ENCODE measurements at regions not wholly inside any gene's neighbourhood (a gene's known extent, or its start where the extent isn't known, plus 50 kb on each side); places are given as distances from the start of the nearest gene placed in this dataset.

GRCh38 chr4:91973479-91974153, 330.1 kb upstream of the GRID2 start:
- Histone ChIP-seq H4K91ac (ENCODE audit: low read depth, low read length) (no peak overlapping the region), H3K9ac (ENCODE audit: low read length) (no peak overlapping the region), H4K8ac (ENCODE audit: low read depth, low read length) (no peak overlapping the region), H3K4me2 (ENCODE audit: low read length) (no peak overlapping the region), H3K4me1 (ENCODE audit: control insufficient read depth in 1 of 2, insufficient read depth in 2 of 2, low read length in 2 of 2) (no peaks in the 10 kb centered on the region), H2AFZ (ENCODE audit: insufficient read depth, low read length, poor library complexity) (no peak overlapping the region), H2AK5ac (ENCODE audit: low read length) (no peak overlapping the region), H3K9me3 (ENCODE audit: insufficient read depth, low read depth, low read length) (no peaks in the 10 kb centered on the region), H3K79me1 (ENCODE audit: low read length) (no peaks in the 10 kb centered on the region), H3K4ac (ENCODE audit: low read depth, low read length) (no peak overlapping the region), H2BK12ac (ENCODE audit: low read length) (no peak overlapping the region), H2BK5ac (ENCODE audit: low read depth, low read length, poor library complexity) (no peak overlapping the region), H3K18ac (ENCODE audit: low read length) (no peak overlapping the region), H2BK120ac (ENCODE audit: insufficient read depth, low read length, poor library complexity) (no peak overlapping the region), H3K27ac (ENCODE audit: low read depth, low read length) (no peak overlapping the region), H3K4me3 (ENCODE audit: low read depth, low read length) (no peak overlapping the region), H3K23ac (ENCODE audit: low read length) (no peak overlapping the region), H3K14ac (ENCODE audit: low read length) (no peak overlapping the region), H4K12ac (ENCODE audit: low read depth, low read length) (no peak overlapping the region), H3K36me3 (ENCODE audit: control insufficient read depth in 1 of 2, insufficient read depth in 2 of 2, low read length in 2 of 2) (no peaks in the 10 kb centered on the region), H3K27me3 (ENCODE audit: insufficient read depth, low read length) (no peaks in the 10 kb centered on the region), H3K79me2 (ENCODE audit: control insufficient read depth, insufficient read depth, low read length, poor library complexity) (no peaks in the 10 kb centered on the region)
- no CpG with 5 or more reads among the region's 1 CpG for WGBS (ENCODE audit: extremely low coverage, insufficient coverage, insufficient read length)
- no peak for DNase-seq

- no peak overlapping the region for H3K27ac ChIP-seq (ENCODE audit: low read depth, low read length)
Observed at GRCh38 chr4:91984466-91984865, 319.3 kb upstream of the GRID2 start.

GRCh38 chr4:91989914-91990313, 313.9 kb upstream of the GRID2 start:
- Histone ChIP-seq H3K18ac (ENCODE audit: low read length) (no peak overlapping the region), H4K91ac (ENCODE audit: low read depth, low read length) (no peak overlapping the region), H2AFZ (ENCODE audit: insufficient read depth, low read length, poor library complexity) (no peak overlapping the region), H3K4me1 (ENCODE audit: control insufficient read depth in 1 of 2, insufficient read depth in 2 of 2, low read length in 2 of 2) (no peaks in the 10 kb centered on the region), H3K4me3 (ENCODE audit: low read depth, low read length) (no peak overlapping the region), H3K9ac (ENCODE audit: low read length) (no peak overlapping the region), H2AK5ac (ENCODE audit: low read length) (no peak overlapping the region), H3K14ac (ENCODE audit: low read length) (no peak overlapping the region), H3K4me2 (ENCODE audit: low read length) (no peak overlapping the region), H3K23ac (ENCODE audit: low read length) (no peak overlapping the region), H3K79me2 (ENCODE audit: control insufficient read depth, insufficient read depth, low read length, poor library complexity) (no peaks in the 10 kb centered on the region), H3K27me3 (ENCODE audit: insufficient read depth, low read length) (no peaks in the 10 kb centered on the region), H2BK12ac (ENCODE audit: low read length) (no peak overlapping the region), H3K4ac (ENCODE audit: low read depth, low read length) (no peak overlapping the region), H3K36me3 (ENCODE audit: control insufficient read depth in 1 of 2, insufficient read depth in 2 of 2, low read length in 2 of 2) (no peaks in the 10 kb centered on the region), H2BK5ac (ENCODE audit: low read depth, low read length, poor library complexity) (no peak overlapping the region), H3K79me1 (ENCODE audit: low read length) (no peaks in the 10 kb centered on the region), H3K9me3 (ENCODE audit: insufficient read depth, low read depth, low read length) (no peaks in the 10 kb centered on the region), H2BK120ac (ENCODE audit: insufficient read depth, low read length, poor library complexity) (no peak overlapping the region), H4K12ac (ENCODE audit: low read depth, low read length) (no peak overlapping the region), H4K8ac (ENCODE audit: low read depth, low read length) (no peak overlapping the region), H3K27ac (ENCODE audit: low read depth, low read length) (no peak overlapping the region)
- no peak for DNase-seq
- no CpG with 5 or more reads among the region's 2 CpGs for WGBS (ENCODE audit: extremely low coverage, insufficient coverage, insufficient read length)

More at GRCh38 chr4:91984466-91984865, 319.3 kb upstream of the GRID2 start:
- H3K14ac ChIP-seq (ENCODE audit: low read length), result no peak overlapping the region
- no peak overlapping the region for H3K4ac ChIP-seq (ENCODE audit: low read depth, low read length)
- no peak overlapping the region for H2AK5ac ChIP-seq (ENCODE audit: low read length)
- WGBS (ENCODE audit: extremely low coverage, insufficient coverage, insufficient read length), result no CpG with 5 or more reads among the region's 5 CpGs
- no peak for DNase-seq
- H3K27me3 ChIP-seq (ENCODE audit: insufficient read depth, low read length), result no peaks in the 10 kb centered on the region
- H4K12ac ChIP-seq (ENCODE audit: low read depth, low read length), result no peak overlapping the region
- H4K91ac ChIP-seq (ENCODE audit: low read depth, low read length), result no peak overlapping the region
- no peaks in the 10 kb centered on the region for H3K9me3 ChIP-seq (ENCODE audit: insufficient read depth, low read depth, low read length)
- no peaks in the 10 kb centered on the region for H3K36me3 ChIP-seq (ENCODE audit: control insufficient read depth in 1 of 2, insufficient read depth in 2 of 2, low read length in 2 of 2)
- no peak overlapping the region for H4K8ac ChIP-seq (ENCODE audit: low read depth, low read length)
- no peaks in the 10 kb centered on the region for H3K4me1 ChIP-seq (ENCODE audit: control insufficient read depth in 1 of 2, insufficient read depth in 2 of 2, low read length in 2 of 2)
- no peak overlapping the region for H3K9ac ChIP-seq (ENCODE audit: low read length)
- no peak overlapping the region for H3K4me3 ChIP-seq (ENCODE audit: low read depth, low read length)
- H2BK120ac ChIP-seq (ENCODE audit: insufficient read depth, low read length, poor library complexity), result no peak overlapping the region
- no peak overlapping the region for H2BK5ac ChIP-seq (ENCODE audit: low read depth, low read length, poor library complexity)
- no peak overlapping the region for H3K4me2 ChIP-seq (ENCODE audit: low read length)
- H2BK12ac ChIP-seq (ENCODE audit: low read length), result no peak overlapping the region
- no peak overlapping the region for H3K23ac ChIP-seq (ENCODE audit: low read length)
- H3K79me2 ChIP-seq (ENCODE audit: control insufficient read depth, insufficient read depth, low read length, poor library complexity), result no peaks in the 10 kb centered on the region
- H3K18ac ChIP-seq (ENCODE audit: low read length), result no peak overlapping the region
- no peak overlapping the region for H2AFZ ChIP-seq (ENCODE audit: insufficient read depth, low read length, poor library complexity)
- H3K79me1 ChIP-seq (ENCODE audit: low read length), result no peaks in the 10 kb centered on the region

- DNase-seq, result no peak
- no peak overlapping the region for H4K91ac ChIP-seq (ENCODE audit: low read depth, low read length)
- no peak overlapping the region for H2AK5ac ChIP-seq (ENCODE audit: low read length)
- H3K27me3 ChIP-seq (ENCODE audit: insufficient read depth, low read length), result no peaks in the 10 kb centered on the region
- H3K14ac ChIP-seq (ENCODE audit: low read length), result no peak overlapping the region
- no peak overlapping the region for H3K4me2 ChIP-seq (ENCODE audit: low read length)
- no peak overlapping the region for H2BK120ac ChIP-seq (ENCODE audit: insufficient read depth, low read length, poor library complexity)
- H3K27ac ChIP-seq (ENCODE audit: low read depth, low read length), result no peak overlapping the region
- H3K9me3 ChIP-seq (ENCODE audit: insufficient read depth, low read depth, low read length), result no peaks in the 10 kb centered on the region
- no peak overlapping the region for H2AFZ ChIP-seq (ENCODE audit: insufficient read depth, low read length, poor library complexity)
- no peak overlapping the region for H3K9ac ChIP-seq (ENCODE audit: low read length)
- H3K4ac ChIP-seq (ENCODE audit: low read depth, low read length), result no peak overlapping the region
- no peaks in the 10 kb centered on the region for H3K4me1 ChIP-seq (ENCODE audit: control insufficient read depth in 1 of 2, insufficient read depth in 2 of 2, low read length in 2 of 2)
- no peaks in the 10 kb centered on the region for H3K79me2 ChIP-seq (ENCODE audit: control insufficient read depth, insufficient read depth, low read length, poor library complexity)
- H3K36me3 ChIP-seq (ENCODE audit: control insufficient read depth in 1 of 2, insufficient read depth in 2 of 2, low read length in 2 of 2), result no peaks in the 10 kb centered on the region
- H3K79me1 ChIP-seq (ENCODE audit: low read length), result no peaks in the 10 kb centered on the region
- no CpG with 5 or more reads among the region's 2 CpGs for WGBS (ENCODE audit: extremely low coverage, insufficient coverage, insufficient read length)
- H3K18ac ChIP-seq (ENCODE audit: low read length), result no peak overlapping the region
- H2BK12ac ChIP-seq (ENCODE audit: low read length), result no peak overlapping the region
- H3K4me3 ChIP-seq (ENCODE audit: low read depth, low read length), result no peak overlapping the region
- no peak overlapping the region for H2BK5ac ChIP-seq (ENCODE audit: low read depth, low read length, poor library complexity)
- no peak overlapping the region for H3K23ac ChIP-seq (ENCODE audit: low read length)
- H4K8ac ChIP-seq (ENCODE audit: low read depth, low read length), result no peak overlapping the region
- no peak overlapping the region for H4K12ac ChIP-seq (ENCODE audit: low read depth, low read length)
Observed at GRCh38 chr4:91990726-91991125, 313.0 kb upstream of the GRID2 start.
